ENCODE measurements at regions not wholly inside any gene's neighbourhood (a gene's known extent, or its start where the extent isn't known, plus 50 kb on each side); places are given as distances from the start of the nearest gene placed in this dataset.

- Histone ChIP-seq H2BK5ac (ENCODE audit: low read depth, low read length, poor library complexity, severe bottlenecking) (no peak overlapping the region), H2AK5ac (ENCODE audit: low read depth, low read length) (no peak overlapping the region), H2BK15ac (ENCODE audit: low read depth, low read length) (no peak overlapping the region), H3K27ac (ENCODE audit: insufficient read depth, low read length) (no peak overlapping the region), H3K14ac (replicated peaks; ENCODE audit: low read depth, low read length) (no peak overlapping the region), H4K20me1 (ENCODE audit: insufficient read depth, low read length) (no peaks in the 10 kb centered on the region), H4K91ac (ENCODE audit: insufficient read depth, low read depth, low read length) (no peak overlapping the region), H3K9ac (ENCODE audit: low read depth, low read length) (no peak overlapping the region), H2BK120ac (ENCODE audit: low read depth, low read length) (no peak overlapping the region), H3K79me1 (ENCODE audit: low read depth in 1 of 2, low read length in 2 of 2) (no peaks in the 10 kb centered on the region), H3K27me3 (ENCODE audit: control insufficient read depth, insufficient read depth, low read length) (no peaks in the 10 kb centered on the region), H2AK9ac (replicated peaks; ENCODE audit: low read depth, low read length, poor library complexity) (no peak overlapping the region), H3K9me3 (ENCODE audit: control insufficient read depth, insufficient read depth, low read length) (no peaks in the 10 kb centered on the region; the same call in 1 of the 2 replicates), H3K23ac (ENCODE audit: low read depth, low read length) (no peak overlapping the region), H4K8ac (ENCODE audit: low read depth in 2 of 2, low read length in 2 of 2) (no peak overlapping the region), H3K4ac (ENCODE audit: low read depth, low read length) (no peak overlapping the region), H3K4me2 (ENCODE audit: low read depth, low read length) (no peak overlapping the region), H3K4me3 (ENCODE audit: insufficient read depth, low read depth, low read length) (no peak overlapping the region), H3K4me1 (ENCODE audit: control insufficient read depth, insufficient read depth, low read length) (no peaks in the 10 kb centered on the region), H3K9me1 (ENCODE audit: insufficient read depth, low read length) (no peaks in the 10 kb centered on the region), H2BK20ac (ENCODE audit: low read depth, low read length) (no peak overlapping the region), H3K36me3 (ENCODE audit: control insufficient read depth, insufficient read depth, low read length) (no peaks in the 10 kb centered on the region), H3K56ac (ENCODE audit: extremely low read depth, insufficient read depth, low read length) (no peak overlapping the region), H4K5ac (ENCODE audit: low read depth, low read length) (no peak overlapping the region), H3K18ac (ENCODE audit: low read depth, low read length) (no peak overlapping the region), H2AFZ (replicated peaks; ENCODE audit: low read length, poor library complexity) (no peak overlapping the region)
- no TSS peak for BruUV-seq (replicated peaks)
- intact Hi-C loops (cut with micrococcal nuclease) = no loop called here
- DNase-seq (no peak), ATAC-seq (ENCODE audit: low read depth) (no peak)
- WGBS, 2 experiments (ENCODE audit: extremely low coverage in 2 of 2, insufficient read length in 1 of 2) = no CpG with 5 or more reads among the region's 1 CpG
- ChIA-PET CTCF (no interaction called here), POLR2A (ENCODE audit: unreplicated experiment) (no interaction called here)
- TF ChIP-seq CEBPB (IDR thresholded peaks at IDR 0.05; ENCODE audit: low read depth, low read length) (no peak), NFE2L2 (IDR thresholded peaks at IDR 0.05; ENCODE audit: low read depth, low read length) (no peak), CHD1 (IDR thresholded peaks at IDR 0.05; ENCODE audit: low read depth, low read length) (no peak), MAZ (IDR thresholded peaks at IDR 0.05; ENCODE audit: borderline replicate concordance, low read depth, low read length) (no peak), RFX5 (IDR thresholded peaks at IDR 0.05; ENCODE audit: low read depth, low read length) (no peak), RAD21 (IDR thresholded peaks at IDR 0.05; ENCODE audit: low read length) (no peak), CTCF (conservative IDR thresholded peaks at IDR 0.05; ENCODE audit: low read depth, low read length) (no peak), POLR2A (IDR thresholded peaks at IDR 0.05; ENCODE audit: low read depth, low read length) (no peak), RCOR1 (IDR thresholded peaks at IDR 0.05; ENCODE audit: insufficient replicate concordance, low read length) (no peak), FOS (IDR thresholded peaks at IDR 0.05; ENCODE audit: low read depth, low read length) (no peak), BHLHE40 (IDR thresholded peaks at IDR 0.05; ENCODE audit: low read depth, low read length) (no peak), SMC3 (IDR thresholded peaks at IDR 0.05; ENCODE audit: low read depth, low read length) (no peak), MAFK (IDR thresholded peaks at IDR 0.05; ENCODE audit: low read depth, low read length) (no peak), MXI1 (IDR thresholded peaks at IDR 0.05; ENCODE audit: borderline replicate concordance, low read depth, low read length) (no peak)
- TF ChIP-seq, protein P1, sequence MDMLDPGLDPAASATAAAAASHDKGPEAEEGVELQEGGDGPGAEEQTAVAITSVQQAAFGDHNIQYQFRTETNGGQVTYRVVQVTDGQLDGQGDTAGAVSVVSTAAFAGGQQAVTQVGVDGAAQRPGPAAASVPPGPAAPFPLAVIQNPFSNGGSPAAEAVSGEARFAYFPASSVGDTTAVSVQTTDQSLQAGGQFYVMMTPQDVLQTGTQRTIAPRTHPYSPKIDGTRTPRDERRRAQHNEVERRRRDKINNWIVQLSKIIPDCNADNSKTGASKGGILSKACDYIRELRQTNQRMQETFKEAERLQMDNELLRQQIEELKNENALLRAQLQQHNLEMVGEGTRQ (IDR thresholded peaks at IDR 0.05; ENCODE audit: low read depth, low read length) = no peak
- TF ChIP-seq, protein P2, sequence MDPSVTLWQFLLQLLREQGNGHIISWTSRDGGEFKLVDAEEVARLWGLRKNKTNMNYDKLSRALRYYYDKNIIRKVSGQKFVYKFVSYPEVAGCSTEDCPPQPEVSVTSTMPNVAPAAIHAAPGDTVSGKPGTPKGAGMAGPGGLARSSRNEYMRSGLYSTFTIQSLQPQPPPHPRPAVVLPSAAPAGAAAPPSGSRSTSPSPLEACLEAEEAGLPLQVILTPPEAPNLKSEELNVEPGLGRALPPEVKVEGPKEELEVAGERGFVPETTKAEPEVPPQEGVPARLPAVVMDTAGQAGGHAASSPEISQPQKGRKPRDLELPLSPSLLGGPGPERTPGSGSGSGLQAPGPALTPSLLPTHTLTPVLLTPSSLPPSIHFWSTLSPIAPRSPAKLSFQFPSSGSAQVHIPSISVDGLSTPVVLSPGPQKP (IDR thresholded peaks at IDR 0.05; ENCODE audit: borderline replicate concordance, low read depth, low read length) = no peak
- in situ Hi-C loops (cut with MboI; ENCODE audit: low sequenced_read_pairs) = no loop called here
- dilution Hi-C loops (cut with HindIII; ENCODE audit: low sequenced_read_pairs, unreplicated experiment) = no loop called here
Measured at GRCh38 chr18:56009411-56009810, 421.4 kb upstream of the TCF4 start.

All from IMR-90 (cell line).